ENCODE measurements at regions not wholly inside any gene's neighbourhood (a gene's known extent, or its start where the extent isn't known, plus 50 kb on each side); places are given as distances from the start of the nearest gene placed in this dataset.

GRCh38 chr21:16707274-16707673 lies 805.6 kb upstream of the CXADR start:
- Histone ChIP-seq H3K27me3 (ENCODE audit: insufficient read depth) (no peaks in the 10 kb centered on the region), H4K20me1 (replicated peaks; ENCODE audit: insufficient read depth) (no peaks in the 10 kb centered on the region), H3K4me1 (ENCODE audit: insufficient read depth) (peaks cover 4% of the 10 kb centered on the region; the same call in 1 of the 2 replicates), H2AFZ (no peak overlapping the region), H3K79me2 (replicated peaks; ENCODE audit: insufficient read depth) (no peaks in the 10 kb centered on the region), H3K27ac (ENCODE audit: low read depth) (no peak overlapping the region), H3K4me2 (no peak overlapping the region), H3K36me3 (ENCODE audit: insufficient read depth) (no peaks in the 10 kb centered on the region), H3K4me3 (no peak overlapping the region), H3K9me2 (ENCODE audit: insufficient read depth) (no peaks in the 10 kb centered on the region), H3F3A (replicated peaks; ENCODE audit: low read depth) (no peaks in the 10 kb centered on the region)
- Mint-ChIP-seq H3K4me1 (no peaks in the 10 kb centered on the region), H3K36me3 (ENCODE audit: low read depth) (peaks cover 4% of the 10 kb centered on the region; the same call in 1 of the 3 replicates), H3K9me3 (peaks cover 4% of the 10 kb centered on the region; the same call in 1 of the 3 replicates), H3K27me3 (ENCODE audit: insufficient read depth, low read depth, poor library complexity) (peaks cover 2% of the 10 kb centered on the region), H3K4me3 (no peak overlapping the region), H3K27ac (no peak overlapping the region)
- DNase-seq (ENCODE audit: low spot score), result no peak
- ATAC-seq, result no peak
- no peak for TF ChIP-seq ZNF114 (CRISPR knock-in tag; IDR thresholded peaks at IDR 0.05)
- TF ChIP-seq CTCF (conservative IDR thresholded peaks at IDR 0.05; ENCODE audit: low read depth in 2 of 2), result no peak
- no peak for TF ChIP-seq ETS1 (IDR thresholded peaks at IDR 0.05)
- no peak for TF ChIP-seq ZNF331 (CRISPR knock-in tag; IDR thresholded peaks at IDR 0.05; ENCODE audit: low read depth)
- no peak for TF ChIP-seq POLR2AphosphoS5 (IDR thresholded peaks at IDR 0.05; ENCODE audit: low read depth)
- no peak for TF ChIP-seq NANOG (IDR thresholded peaks at IDR 0.05; ENCODE audit: borderline replicate concordance)
- TF ChIP-seq REST (IDR thresholded peaks at IDR 0.05; ENCODE audit: unreplicated experiment), result no peak
- no peak for TF ChIP-seq JUNB (IDR thresholded peaks at IDR 0.05; ENCODE audit: unreplicated experiment)
- TF ChIP-seq CREB1 (CRISPR knock-in tag; IDR thresholded peaks at IDR 0.05; ENCODE audit: low read depth), result no peak
- TF ChIP-seq STAT1 (IDR thresholded peaks at IDR 0.05; ENCODE audit: unreplicated experiment), result no peak

Measured in GM23338 (cell line).